ENCODE measurements at regions not wholly inside any gene's neighbourhood (a gene's known extent, or its start where the extent isn't known, plus 50 kb on each side); places are given as distances from the start of the nearest gene placed in this dataset.

- TF ChIP-seq SIN3A (IDR thresholded peaks at IDR 0.05; ENCODE audit: borderline replicate concordance, insufficient read depth, low read length) (no peak), POLR2AphosphoS5 (IDR thresholded peaks at IDR 0.05; ENCODE audit: low read depth, low read length) (no peak), TAF1 (IDR thresholded peaks at IDR 0.05; ENCODE audit: borderline replicate concordance, insufficient read depth, low read length) (no peak), REST (IDR thresholded peaks at IDR 0.05; ENCODE audit: insufficient read depth in 1 of 2, low read depth in 2 of 2, low read length in 2 of 2) (no peak), FOXP2 (optimal IDR thresholded peaks at IDR 0.05; ENCODE audit: borderline replicate concordance, extremely low read depth, extremely low read length, insufficient read depth) (no peak)
Observed at GRCh38 chr4:188993871-188994270, 854.6 kb downstream of the TRIML1 start.

- no peak for TF ChIP-seq POLR2AphosphoS5 (IDR thresholded peaks at IDR 0.05; ENCODE audit: low read depth, low read length)
- TF ChIP-seq REST (IDR thresholded peaks at IDR 0.05; ENCODE audit: insufficient read depth in 1 of 2, low read depth in 2 of 2, low read length in 2 of 2), result no peak
- TF ChIP-seq FOXP2 (optimal IDR thresholded peaks at IDR 0.05; ENCODE audit: borderline replicate concordance, extremely low read depth, extremely low read length, insufficient read depth), result no peak
- TF ChIP-seq SIN3A (IDR thresholded peaks at IDR 0.05; ENCODE audit: borderline replicate concordance, insufficient read depth, low read length), result no peak
- TF ChIP-seq TAF1 (IDR thresholded peaks at IDR 0.05; ENCODE audit: borderline replicate concordance, insufficient read depth, low read length), result no peak
Observed at GRCh38 chr4:189001283-189001970, 862.2 kb downstream of the TRIML1 start.

DNA sequence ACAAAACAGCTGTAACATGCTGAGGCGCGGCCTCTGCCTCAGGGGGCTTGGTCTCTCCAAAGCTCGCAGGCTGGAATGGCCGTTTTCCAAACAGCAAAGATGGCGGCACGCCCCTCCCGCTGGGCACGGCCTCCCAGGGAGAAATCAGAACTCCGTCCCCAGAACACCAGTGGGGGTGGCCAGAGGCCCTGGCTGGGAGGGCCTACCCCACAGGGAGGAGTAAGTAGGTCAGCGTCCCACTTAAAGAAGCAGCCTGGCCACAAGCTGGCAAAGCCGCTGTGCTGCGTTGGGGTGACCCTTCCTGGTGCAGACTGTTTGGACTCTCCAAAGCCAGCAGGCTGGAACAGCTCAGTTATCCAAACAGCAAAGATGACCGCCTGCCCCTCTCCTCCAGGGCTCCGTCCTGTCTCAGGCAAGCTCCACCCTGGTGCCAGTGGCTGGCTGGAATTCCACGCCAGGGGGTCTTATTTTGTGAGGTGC lies 862.8 kb downstream of the TRIML1 start:
- TF ChIP-seq REST (IDR thresholded peaks at IDR 0.05; ENCODE audit: insufficient read depth in 1 of 2, low read depth in 2 of 2, low read length in 2 of 2), result no peak
- no peak for TF ChIP-seq SIN3A (IDR thresholded peaks at IDR 0.05; ENCODE audit: borderline replicate concordance, insufficient read depth, low read length)
- TF ChIP-seq TAF1 (IDR thresholded peaks at IDR 0.05; ENCODE audit: borderline replicate concordance, insufficient read depth, low read length), result no peak
- TF ChIP-seq POLR2AphosphoS5 (IDR thresholded peaks at IDR 0.05; ENCODE audit: low read depth, low read length), result no peak
- TF ChIP-seq FOXP2 (optimal IDR thresholded peaks at IDR 0.05; ENCODE audit: borderline replicate concordance, extremely low read depth, extremely low read length, insufficient read depth), result no peak

- TF ChIP-seq TAF1 (IDR thresholded peaks at IDR 0.05; ENCODE audit: borderline replicate concordance, insufficient read depth, low read length), result no peak
- no peak for TF ChIP-seq FOXP2 (optimal IDR thresholded peaks at IDR 0.05; ENCODE audit: borderline replicate concordance, extremely low read depth, extremely low read length, insufficient read depth)
- no peak for TF ChIP-seq POLR2AphosphoS5 (IDR thresholded peaks at IDR 0.05; ENCODE audit: low read depth, low read length)
- TF ChIP-seq REST (IDR thresholded peaks at IDR 0.05; ENCODE audit: insufficient read depth in 1 of 2, low read depth in 2 of 2, low read length in 2 of 2), result no peak
- TF ChIP-seq SIN3A (IDR thresholded peaks at IDR 0.05; ENCODE audit: borderline replicate concordance, insufficient read depth, low read length), result no peak
Observed at GRCh38 chr4:189002475-189002874, 863.2 kb downstream of the TRIML1 start.
